Activated CD4-positive, alpha-beta T cell treated with anti-CD3 and anti-CD28 coated beads for 1 hour (primary cell): ENCODE measurements at regions not wholly inside any gene's neighbourhood (a gene's known extent, or its start where the extent isn't known, plus 50 kb on each side); places are given as distances from the start of the nearest gene placed in this dataset.
"Not testable (repeated sequence)": the region's sequence is repeated elsewhere in the genome, so short reads cannot be mapped to it uniquely, and the experiment has no call there.

Experiments used
- DNase-seq: peaks from one replicate; pipeline ENCODE4 v3.0.0-alpha.2; 2020

DNA sequence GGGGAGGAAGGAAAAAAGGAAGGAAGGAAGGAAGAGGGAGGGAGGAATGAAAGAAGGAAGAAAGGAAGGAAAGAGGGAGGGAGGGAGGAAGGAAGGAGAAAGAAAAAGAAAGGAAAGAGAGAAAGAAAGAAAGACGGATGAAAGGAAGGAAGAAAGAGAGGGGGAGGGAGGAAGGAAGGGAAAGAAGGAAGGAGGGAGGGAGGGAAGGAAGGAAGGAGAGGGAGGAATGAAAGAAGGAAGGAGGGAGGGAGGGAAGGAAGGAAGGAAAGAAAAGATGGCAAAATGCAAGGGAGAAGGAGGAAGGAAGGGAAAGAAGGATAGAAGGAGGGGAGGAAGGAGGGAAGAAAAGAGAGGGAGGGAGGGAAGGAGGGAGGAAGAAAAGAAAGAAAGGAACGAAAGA lies 257.3 kb upstream of the C16orf82 start:
- no peak for DNase-seq

DNA sequence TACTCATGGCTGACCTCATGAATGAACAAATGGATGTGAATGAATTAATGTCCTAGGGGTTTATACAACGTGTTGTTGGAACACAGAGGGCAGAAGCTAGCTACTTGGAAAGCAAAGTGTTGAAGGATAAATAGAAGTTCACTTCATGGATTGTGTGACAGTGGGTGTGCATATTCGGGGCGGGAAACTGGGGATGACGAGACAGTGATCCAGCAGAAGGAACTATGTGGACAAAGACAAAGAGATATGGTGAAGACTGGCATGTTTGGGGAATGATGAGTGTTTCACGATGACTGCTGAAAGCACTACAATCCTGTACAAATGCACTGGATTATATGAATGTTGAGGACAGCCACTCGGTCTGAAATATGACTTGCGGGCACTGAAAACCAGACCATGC lies 250.5 kb upstream of the C16orf82 start:
- DNase-seq = no peak

DNA sequence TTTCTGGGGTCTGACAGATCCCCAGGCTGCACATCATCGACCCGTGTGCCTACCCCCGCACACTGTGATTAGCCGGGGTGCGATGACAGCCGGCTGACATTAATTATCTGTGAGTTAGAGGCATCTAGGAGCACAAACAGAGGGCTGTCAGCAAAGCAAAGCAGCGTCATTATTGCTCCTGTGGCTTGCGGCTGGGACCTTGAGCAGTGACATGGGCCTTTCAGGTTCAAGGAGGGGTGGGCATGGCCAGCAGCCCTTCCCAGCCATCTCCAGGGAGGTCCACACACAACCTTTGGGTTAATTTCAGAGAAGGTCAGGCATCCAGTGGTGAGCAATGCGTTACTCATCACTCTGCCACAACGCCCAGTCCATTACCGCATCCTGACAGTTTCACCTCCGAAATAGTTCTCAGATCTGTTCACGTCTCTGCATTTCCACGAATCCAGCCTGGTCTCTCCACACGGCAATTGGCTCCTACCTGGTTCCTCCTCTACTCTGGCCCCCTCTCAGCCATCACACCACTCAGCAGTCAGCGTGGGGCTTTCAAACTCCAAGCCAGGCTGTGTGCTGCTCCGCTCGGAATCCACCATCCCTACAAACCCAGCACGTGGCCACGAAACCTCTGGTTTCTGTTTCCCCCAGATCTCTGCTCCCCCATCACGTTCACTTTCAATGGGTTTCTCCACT lies 249.7 kb upstream of the C16orf82 start:
- no peak for DNase-seq

DNA sequence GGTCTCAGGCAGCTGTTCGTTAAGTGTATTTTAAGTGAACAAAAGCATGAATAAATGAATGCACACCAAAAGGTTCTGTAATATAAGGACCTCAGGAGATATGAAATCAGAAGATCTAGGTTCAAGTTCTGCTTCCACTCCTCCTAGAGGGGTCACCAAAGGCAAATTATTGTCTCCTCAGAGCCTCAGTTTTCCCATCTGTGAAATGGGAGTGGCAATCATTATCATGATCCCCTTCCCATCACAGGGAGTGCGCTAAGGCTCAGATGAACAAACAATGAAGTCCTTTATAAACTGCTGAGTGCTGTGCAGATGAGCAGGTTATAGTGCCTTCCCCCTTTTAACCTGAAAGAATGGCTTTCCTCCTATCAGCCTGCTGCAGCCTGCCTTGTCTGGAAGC lies 248.3 kb upstream of the C16orf82 start:
- DNase-seq = no peak

DNA sequence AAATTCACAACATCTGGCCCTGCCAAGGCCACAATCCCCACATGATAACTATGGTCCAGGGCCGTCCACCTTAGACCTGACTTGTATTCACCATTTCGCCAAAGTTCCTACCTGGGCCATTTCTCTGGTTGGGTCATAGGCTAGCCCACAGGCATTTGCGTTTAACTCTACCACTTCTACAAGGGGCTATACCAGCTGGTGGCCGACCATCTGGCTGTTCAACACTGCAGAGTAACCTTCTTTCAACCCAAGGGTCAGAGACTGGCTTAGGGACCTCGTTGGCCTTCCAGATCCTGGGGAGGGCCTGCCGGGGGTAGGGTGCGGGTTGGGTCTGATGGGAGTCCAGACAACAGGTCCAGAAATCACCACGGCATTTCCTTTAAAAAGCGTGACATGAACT lies 242.3 kb upstream of the C16orf82 start:
- no peak for DNase-seq

DNA sequence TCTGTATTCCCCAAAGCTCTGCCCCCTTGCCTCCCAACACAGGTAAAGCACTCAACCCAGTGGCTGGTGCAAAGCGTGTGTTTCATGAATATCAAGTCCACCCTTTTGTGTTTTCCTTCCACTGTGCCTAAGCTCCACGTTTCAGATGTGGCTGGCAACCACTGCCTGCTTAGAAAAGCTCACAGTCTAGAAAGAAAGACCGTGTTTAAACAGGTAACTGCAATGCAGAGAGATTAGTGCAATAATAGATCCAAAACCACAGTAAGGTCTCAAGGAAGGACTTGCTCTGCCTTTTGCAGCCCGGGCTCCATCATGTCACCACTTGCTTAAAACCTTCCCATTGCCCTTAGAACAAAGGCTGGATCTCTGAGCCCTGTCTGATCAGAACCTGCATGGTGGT lies 240.2 kb upstream of the C16orf82 start:
- DNase-seq = no peak

DNA sequence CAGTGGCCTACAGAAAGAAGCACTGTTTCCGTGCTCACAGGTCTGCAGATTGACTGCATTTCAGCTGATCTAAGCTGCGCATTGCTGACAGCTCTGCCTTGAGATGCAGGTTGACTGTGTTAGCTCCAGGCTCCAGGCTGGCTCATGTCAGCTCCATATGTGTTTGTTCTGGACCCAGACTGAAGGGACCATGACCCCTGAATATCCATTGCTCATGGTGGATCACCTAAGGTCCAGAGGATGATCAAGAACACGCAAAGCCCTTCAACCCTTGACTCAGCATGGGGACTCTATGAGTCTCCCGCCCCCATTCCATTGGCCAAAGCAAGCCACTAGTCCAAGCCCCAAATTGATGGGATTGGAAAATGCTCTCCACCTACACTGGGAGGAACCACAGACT lies 239.3 kb upstream of the C16orf82 start:
- no peak for DNase-seq

DNA sequence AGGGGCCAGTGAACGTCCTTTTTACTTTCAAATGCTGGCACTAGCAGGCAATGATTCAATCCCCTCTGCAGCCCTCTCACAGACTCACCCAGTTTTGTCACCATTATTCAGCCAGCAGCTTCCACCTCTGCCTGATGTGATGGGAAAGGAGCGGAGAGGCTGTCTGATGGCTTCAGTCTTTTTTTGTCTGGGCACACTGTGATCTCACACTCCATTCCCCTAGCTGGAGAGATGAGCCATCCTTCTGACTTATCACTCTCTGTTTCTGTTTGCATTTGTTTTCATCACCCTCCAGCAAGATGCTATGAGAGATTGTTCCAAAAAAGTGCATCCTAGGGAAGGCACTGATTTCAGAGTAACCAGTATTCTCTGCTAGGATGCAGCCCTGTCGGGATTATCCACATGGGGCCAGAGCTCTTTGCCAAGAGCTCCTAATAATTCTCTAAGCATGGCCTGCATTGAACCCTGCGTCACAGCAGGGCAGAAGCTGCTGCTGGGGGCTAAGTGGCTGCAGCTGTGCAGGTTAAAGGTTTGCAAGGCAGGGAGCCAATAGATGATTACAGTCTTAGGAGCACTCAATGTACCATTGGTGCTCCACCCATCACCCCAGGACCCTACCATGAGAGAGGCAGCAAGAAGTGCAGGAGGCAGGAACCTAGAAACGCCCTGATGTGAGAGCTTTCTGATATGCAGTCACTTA lies 236.1 kb upstream of the C16orf82 start:
- DNase-seq = no peak

DNA sequence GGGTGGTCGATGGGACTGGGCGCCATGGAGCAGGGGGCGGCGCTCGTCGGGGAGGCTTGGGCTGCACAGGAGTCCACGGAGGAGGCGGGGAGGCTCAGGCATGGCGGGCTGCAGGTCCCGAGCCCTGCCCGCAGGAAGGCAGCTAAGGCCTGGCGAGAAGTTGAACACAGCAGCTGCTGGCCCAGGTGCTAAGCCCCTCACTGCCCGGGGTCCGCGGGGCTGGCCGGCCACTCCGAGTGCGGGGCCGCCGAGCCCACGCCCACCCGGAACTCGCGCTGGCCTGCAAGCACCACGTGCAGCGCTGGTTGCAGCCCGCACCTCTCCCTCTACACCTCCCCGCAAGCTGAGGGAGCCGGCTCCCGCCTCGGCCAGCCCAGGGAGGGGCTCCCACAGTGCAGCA lies 230.6 kb upstream of the C16orf82 start:
- DNase-seq = not testable (repeated sequence)

DNA sequence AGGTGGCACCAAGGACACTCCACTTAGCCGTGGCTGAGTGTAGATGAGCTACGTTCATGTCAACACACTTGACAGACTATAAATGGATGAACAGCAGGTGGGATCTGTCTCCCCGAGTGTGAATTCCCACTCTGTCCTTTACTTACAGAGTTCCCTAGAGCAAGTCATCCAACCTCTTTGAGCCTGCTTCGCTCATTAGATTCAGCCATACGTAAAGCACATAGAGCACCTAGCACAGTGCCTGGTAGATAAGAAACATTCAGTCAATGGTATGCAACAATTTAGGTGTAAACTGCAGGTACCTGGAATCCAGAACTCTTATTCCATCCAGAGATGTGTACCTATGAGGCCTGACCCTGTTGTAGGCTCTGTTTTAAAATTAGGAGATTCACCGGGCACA lies 227.8 kb upstream of the C16orf82 start:
- no peak for DNase-seq

DNA sequence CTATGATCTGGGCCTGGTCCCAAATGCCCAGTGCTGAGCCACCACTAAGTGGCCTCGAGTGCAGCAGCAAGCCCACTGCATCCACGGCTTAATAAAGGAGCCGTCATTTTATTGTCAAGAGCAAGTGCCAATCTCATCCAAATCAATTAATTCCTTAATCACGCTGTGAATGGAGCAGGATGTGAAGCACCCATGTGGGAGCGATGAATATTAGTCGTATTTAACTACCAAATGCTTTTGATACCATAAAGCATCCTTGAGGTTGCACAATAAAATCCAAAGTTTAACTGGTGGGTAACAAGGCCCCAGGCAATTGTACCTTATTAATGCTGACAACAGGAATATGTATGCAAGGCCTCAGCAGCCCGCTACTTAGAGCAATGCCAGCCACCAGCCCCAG lies 226.0 kb upstream of the C16orf82 start:
- no peak for DNase-seq

DNA sequence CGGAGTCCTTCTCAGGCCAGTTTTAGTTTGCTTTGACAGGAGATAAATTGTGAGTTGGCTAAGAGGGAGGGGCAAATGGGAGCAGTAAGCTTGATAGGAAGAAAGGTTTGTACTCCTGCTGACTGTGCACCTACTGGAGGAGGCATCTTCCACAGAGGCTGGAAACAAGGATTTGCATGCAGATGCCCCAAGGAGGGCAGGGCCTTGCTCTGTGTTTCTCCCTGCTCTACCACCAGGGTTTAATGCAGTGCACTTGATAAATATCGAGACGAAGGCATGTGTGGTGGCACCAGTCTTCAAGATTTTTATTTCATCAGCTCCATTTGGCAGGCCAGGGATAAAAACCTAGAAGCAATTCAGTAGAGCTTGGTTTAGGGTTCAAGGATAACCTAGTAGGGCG lies 210.5 kb upstream of the C16orf82 start:
- DNase-seq = no peak

DNA sequence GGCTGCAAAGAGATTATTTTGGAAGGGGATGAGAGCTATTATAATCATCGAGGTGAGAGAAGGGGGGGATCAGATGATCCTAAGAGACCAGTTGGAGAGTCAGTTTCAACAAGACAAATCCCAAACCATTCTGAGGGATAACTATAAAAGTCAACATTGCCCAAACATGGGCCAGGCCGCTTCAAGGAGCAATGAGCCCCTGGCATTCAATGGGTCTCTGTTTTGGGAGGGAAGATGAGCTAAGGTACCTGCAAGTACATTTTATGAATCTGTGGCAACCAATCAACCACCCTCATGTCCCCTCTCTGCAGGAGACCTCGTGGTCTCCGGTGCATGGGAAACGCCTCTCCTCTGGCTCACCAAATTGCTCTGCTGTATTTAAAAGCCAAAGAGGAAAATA lies 209.9 kb upstream of the C16orf82 start:
- no peak for DNase-seq

DNA sequence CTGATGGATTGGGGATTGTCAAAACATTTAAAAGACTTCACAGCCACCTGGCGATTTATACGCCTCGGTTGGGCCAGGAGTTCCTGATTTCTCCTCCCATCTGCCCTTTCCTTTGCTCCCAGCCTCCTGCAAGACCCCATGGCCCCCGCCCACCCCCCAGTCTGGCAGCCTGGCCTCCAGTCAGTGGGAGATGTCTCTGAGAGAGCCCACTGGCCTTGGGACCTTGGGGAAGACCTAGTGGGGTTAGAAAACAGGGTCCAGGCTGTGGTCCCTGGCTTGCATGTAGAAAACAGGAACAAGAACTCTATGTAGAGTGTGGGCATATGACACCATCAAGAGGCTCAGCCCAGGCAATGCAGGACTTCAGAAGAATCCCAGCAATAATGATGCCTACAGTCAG lies 209.4 kb upstream of the C16orf82 start:
- no peak for DNase-seq

DNA sequence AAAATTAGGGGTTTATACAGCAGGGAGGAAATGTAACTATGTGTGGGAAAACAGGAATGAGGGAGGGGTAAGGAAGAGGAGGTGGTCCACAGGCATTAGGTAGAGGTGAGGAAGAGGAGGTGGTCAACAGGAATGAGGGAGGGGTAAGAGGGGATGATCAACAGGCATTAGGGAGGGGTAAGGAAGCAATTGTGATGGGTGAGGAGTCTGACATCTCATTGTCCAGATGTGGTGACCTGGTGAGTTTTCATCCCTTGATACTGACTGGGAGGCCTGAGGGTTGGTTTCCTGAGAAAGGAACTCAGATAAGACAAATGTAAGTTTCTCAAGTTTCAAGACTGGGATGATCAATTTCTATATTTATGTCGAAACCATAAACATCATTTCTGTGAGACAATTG lies 206.2 kb upstream of the C16orf82 start:
- DNase-seq = no peak

DNA sequence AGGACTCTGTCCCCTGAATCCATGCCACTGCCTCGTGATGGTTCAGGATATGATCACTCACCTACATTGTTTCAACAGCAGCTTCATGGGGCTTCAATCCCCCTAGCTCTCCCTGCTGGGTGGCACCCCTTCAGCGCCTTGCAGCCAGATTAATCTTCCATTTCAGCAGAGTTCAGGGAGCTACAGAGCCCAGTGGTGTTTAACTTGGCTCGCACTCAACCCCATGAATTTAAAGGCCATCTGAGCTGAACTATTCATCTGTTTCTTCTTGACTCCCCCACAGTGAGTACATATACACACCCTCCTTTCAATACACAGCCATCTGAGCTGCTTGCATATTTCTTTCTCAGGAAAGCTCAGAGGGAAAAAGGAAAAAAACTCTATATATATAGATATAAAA lies 202.8 kb upstream of the C16orf82 start:
- DNase-seq = no peak

DNA sequence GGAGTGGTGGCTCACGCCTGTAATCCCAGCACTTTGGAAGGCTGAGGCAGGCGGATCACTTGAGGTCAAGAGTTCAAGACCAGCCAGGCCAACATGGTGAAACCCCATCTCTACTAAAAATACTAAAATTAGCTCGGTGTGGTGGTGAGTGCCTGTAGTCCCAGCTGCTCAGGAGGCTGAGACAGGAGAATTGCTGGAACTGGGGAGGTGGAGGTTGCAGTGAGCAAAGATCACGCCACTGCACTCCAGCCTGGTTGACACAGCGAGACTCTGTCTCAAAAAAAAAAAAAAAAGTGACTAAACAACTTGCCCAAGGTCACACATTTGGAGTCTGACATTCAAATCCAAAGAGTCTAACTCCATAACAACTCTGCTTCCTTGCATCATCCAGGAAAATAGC lies 192.4 kb upstream of the C16orf82 start:
- DNase-seq = not testable (repeated sequence)

DNA sequence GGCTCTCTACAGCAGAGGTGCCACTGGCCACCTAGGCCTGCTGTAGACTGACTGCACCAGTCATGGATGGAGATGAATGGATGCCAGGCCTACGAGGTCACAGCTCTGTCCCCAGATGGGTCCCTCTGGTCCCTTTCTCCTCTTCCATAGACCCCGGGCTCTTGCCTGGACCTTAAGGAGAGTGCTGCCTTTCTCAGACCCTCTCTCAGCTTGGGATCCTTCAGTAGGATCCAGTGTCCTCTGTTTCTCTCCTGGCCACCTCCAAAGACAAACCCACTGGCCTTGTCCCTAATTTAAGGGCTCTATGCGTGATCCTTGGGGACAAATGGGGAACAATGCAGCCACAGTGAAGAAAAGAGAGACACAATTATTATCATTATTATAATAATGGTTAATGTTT lies 189.3 kb upstream of the C16orf82 start:
- no peak for DNase-seq

DNA sequence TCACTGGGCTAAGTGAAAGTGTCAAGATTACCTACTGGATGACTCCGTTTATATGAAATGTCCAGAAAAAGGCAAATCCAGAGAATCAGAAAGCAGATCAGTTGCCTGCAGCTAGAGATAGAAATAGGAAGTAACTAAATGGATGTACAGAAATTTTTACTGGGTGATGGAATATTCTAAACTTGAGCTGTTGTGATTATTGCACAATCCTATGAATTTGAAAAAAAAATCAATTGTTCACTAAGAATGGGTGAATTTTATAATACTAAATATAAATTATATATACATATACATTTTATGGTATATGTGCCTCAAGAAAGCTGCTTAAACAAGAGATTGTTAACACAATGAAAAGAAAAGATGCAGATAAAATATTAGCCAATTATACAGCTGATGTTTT lies 181.1 kb upstream of the C16orf82 start:
- DNase-seq = no peak

DNA sequence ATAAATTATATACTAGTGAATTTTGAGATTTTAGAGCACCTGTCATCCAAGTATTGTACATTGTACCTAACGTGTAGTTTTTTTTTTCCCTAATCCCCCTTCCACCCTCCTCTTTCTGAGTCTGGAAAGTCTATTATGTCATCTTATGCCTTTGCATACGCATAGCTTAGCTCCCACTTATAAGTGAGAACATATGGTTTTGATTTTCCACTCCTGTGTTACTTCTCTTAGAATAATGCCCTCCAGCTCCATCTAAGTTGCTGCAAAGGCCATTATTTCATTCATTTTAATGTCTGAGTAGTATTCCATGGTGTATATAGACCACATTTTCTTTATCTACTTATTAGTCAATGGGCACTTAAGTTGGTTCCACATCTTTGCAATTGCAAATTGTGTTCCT lies 177.0 kb upstream of the C16orf82 start:
- DNase-seq = no peak

DNA sequence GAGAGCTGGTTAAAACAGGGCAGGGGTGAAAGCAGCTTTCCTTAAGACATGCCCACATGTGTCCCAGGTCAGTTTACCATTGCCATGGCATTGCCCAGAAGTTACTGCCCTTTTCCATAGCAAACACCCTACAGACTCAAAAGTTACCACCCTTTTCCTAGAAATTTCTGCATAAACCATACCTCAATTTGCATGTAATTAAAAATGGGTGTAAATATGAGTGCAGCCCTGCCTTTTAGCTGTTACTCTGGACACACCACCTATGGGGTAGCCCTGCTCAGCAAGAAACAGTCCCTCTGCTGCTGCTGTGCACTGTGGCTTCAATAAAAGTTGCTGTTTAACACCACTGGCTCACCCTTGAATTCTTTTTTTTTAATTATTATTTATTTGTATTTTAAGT lies 168.5 kb upstream of the C16orf82 start:
- DNase-seq = no peak

DNA sequence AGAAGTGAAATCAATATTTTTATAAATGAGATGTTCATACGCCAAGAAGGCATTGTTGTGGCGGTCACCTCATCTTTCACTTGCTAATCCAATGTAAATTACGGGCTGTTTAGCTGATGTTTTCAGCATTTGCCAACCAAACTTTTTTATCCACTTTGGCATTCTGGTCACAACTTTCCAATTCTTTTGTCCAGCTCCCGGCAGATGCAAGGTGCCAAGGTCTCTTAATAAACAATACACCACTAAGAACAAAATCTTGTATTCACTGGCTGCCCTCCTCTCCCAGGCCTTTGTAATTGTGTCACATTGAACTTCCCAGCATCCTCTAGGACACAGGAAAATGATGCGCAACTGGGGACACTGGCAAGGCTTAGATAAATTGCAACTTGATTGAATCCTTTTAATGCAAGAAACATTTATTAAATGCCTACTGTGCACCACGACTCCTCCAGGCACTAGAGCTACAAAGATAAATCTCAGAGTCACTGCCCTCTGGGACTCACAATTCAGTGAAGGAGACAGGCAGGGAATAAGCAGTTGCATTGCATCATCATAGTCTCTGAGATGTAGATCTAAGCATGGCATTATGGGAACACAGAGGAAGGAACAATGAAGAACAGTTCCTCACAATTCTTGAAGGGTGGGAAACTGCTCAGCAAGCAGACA lies 165.4 kb upstream of the C16orf82 start:
- DNase-seq = no peak

DNA sequence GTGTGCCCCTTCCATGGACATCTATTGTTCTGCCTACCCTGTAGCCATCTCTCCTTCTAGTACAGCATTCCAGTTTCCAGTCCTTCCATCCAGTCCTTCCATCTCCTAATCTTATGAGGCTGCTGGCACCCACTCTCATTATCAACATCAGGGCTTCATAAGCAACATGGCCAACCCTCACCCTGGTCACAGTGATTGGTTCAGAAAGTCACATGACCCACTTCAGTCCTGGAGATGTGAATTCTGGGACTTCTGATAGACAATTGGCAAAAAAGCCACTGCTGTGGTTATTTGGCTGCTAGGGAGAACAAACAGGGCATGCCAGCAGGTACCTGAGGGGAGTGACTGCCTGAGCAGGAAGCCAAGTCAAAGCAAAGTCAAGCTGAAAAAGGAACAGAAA lies 164.7 kb upstream of the C16orf82 start:
- no peak for DNase-seq

DNA sequence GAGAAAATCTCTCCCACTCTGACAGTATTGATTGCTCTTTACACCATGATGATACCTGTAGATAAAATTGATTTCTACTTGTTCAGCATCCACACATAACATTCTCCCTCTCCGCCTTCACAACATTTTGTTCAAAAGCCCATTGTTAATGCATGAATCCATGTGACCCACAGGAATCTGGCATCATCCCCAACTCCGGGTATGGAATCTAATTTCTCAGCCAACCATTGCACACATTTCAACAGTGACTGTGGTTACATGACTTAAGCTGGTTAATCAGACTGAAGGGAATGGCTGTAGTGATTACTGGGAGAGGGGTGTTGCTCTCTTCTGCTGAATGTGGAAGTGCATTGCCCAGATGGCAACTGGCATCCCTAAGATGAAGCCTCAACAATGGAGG lies 161.4 kb upstream of the C16orf82 start:
- no peak for DNase-seq

DNA sequence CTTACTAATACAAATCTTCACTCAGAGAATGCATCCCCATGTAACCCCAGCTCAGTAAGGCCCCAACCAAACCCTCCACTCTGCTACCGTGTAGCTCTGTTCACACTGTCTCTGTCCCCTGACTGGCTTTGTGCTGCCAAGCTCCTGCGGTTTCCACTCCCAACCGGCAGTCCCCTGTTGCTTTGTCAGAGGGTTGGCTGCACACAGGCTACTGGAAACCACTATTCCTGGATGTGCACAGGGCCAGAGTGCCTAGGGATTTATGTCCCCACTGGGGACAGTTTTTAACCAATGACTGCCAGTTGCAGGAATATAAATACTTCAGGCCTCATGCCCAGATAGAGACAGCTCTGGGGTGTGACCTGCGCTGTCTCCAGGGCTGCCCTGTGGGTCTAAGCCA lies 157.1 kb upstream of the C16orf82 start:
- DNase-seq = no peak
